Common myeloid progenitor, CD34-positive (primary cell): ENCODE measurements at regions not wholly inside any gene's neighbourhood (a gene's known extent, or its start where the extent isn't known, plus 50 kb on each side); places are given as distances from the start of the nearest gene placed in this dataset.

Source experiments
- CTCF ChIA-PET: fragments of 350-600 bp; sonication (Branson Sonifier 250); formaldehyde crosslinking; loops from one replicate; lab custom pipeline; 2021; ENCODE audit warnings: antibody characterized with exemption; lab: Charles Lee
- POLR2A ChIA-PET: fragments of 350-600 bp; sonication (Branson Sonifier 250); formaldehyde crosslinking; loops from one replicate; lab custom pipeline; 2021; ENCODE audit warnings: antibody characterized with exemption; lab: Charles Lee
- DNase-seq, 3 donors: peaks; one replicate each; pipeline versions ENCODE4 v3.0.0 to v3.0.0-alpha.2; 2013
- H3K27ac ChIP-seq, 2 experiments: 1 replicate in 1 of 2; 2 replicates in 1 of 2; pipeline ENCODE4 v1.7.0; 2013; ENCODE audit warnings: inconsistent platforms in 2 of 2, low read length in 2 of 2, mild to moderate bottlenecking in 2 of 2, low read depth in 1 of 2, moderate library complexity in 1 of 2; ENCODE audit not compliant: severe bottlenecking in 2 of 2, insufficient read depth in 1 of 2, poor library complexity in 1 of 2
- H3K27me3 ChIP-seq, 5 experiments: replicated peaks in 2 of 5; 1 replicate in 3 of 5; 2 replicates in 2 of 5; pipeline versions ENCODE4 v1.6.1 to v1.7.0; 2013; ENCODE audit warnings: low read length in 4 of 5, mild to moderate bottlenecking in 2 of 5, moderate library complexity in 2 of 5, inconsistent platforms in 1 of 5; ENCODE audit not compliant: insufficient read depth in 5 of 5, control insufficient read depth in 4 of 5
- H3K36me3 ChIP-seq, 4 experiments: 1 replicate in 2 of 4; 2 replicates in 2 of 4; pipeline versions ENCODE4 v1.6.1 to v1.7.0; 2013; ENCODE audit warnings: low read length in 3 of 4, control low read depth in 1 of 4, mild to moderate bottlenecking in 1 of 4; ENCODE audit not compliant: control insufficient read depth in 4 of 4, insufficient read depth in 4 of 4
- H3K4me1 ChIP-seq, 4 experiments: 1 replicate in 3 of 4; 2 replicates in 1 of 4; pipeline versions ENCODE4 v1.6.1 to v1.7.1; 2013; ENCODE audit warnings: low read length in 3 of 4, mild to moderate bottlenecking in 3 of 4, control low read depth in 1 of 4, inconsistent platforms in 1 of 4, moderate library complexity in 1 of 4; ENCODE audit not compliant: control insufficient read depth in 4 of 4, insufficient read depth in 4 of 4; ENCODE audit errors: control extremely low read depth in 1 of 4
- H3K4me3 ChIP-seq, 7 experiments: 1 replicate in 4 of 7; 2 replicates in 3 of 7; pipeline versions ENCODE4 v1.5.1 to v1.7.0; 2013; ENCODE audit warnings: mild to moderate bottlenecking in 7 of 7, low read length in 6 of 7, moderate library complexity in 6 of 7, inconsistent platforms in 2 of 7, low read depth in 2 of 7, control low read depth in 1 of 7; ENCODE audit not compliant: insufficient read depth in 4 of 7, control insufficient read depth in 1 of 7; ENCODE audit errors: extremely low read depth in 1 of 7
- H3K9me3 ChIP-seq, 5 experiments: 1 replicate in 4 of 5; 2 replicates in 1 of 5; pipeline versions ENCODE4 v1.6.1 to v1.7.1; 2013; ENCODE audit warnings: low read length in 4 of 5, mild to moderate bottlenecking in 2 of 5, inconsistent platforms in 1 of 5, low read depth in 1 of 5, moderate library complexity in 1 of 5; ENCODE audit not compliant: control insufficient read depth in 4 of 5, insufficient read depth in 2 of 5; ENCODE audit errors: control extremely low read depth in 1 of 5
- WGBS: methylation state at CpG from one replicate; pipeline ENCODE4 v1.1.5; 2013; ENCODE audit not compliant: insufficient coverage; 5-methylcytosine and 5-hydroxymethylcytosine counted together

DNA sequence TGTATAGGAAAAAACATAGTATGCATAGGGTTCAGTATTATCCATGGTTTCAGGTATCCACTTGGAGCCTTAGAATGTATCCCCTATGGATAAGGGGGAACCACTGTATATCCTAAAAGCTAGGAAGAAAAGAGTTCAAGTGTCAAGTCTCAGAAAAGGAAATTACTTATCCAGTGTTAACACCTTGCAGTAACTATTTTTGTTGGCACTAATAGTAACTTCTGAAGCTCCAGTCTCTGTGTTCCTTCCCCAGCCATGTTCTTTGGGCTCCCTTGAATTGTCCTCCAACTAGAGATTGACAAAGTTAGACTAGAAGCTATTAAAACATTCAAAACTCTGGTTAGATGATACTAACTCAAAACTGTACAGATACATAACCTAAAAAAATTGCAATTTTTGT is 370.8 kb downstream of the NFIB start:
- H3K27me3 ChIP-seq: peaks cover 0 to 6% (median 0%) of the 10 kb centered on the region in 5 experiments
- H3K36me3 ChIP-seq: no peaks in the 10 kb centered on the region
- peaks cover 0 to 1% (median 0%) of the 10 kb centered on the region in 5 experiments for H3K9me3 ChIP-seq
- H3K27ac ChIP-seq: no peak overlapping the region
- POLR2A ChIA-PET: no interaction called here
- DNase-seq: no peak
- CTCF ChIA-PET: no interaction called here
- no peaks in the 10 kb centered on the region for H3K4me1 ChIP-seq
- no peak overlapping the region for H3K4me3 ChIP-seq

DNA sequence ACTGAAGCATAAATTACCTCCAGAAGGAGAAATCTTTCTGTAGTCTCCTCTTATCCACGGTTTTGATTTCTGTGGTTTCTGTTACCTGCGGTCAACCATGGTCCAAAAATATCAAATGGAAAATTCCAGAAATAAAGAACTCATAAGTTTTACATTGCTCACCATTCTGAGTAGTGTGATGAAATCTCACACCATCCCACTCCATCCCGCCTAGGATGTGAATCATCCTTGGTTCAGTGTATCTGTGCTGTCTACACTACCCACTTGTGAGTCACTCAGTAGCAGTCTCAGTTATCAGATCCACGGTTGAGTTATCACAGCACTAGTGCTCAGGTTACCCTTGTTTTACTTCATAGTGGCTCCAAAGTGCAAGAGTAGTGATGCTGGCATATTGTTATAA is 371.2 kb downstream of the NFIB start:
- ChIA-PET CTCF (no interaction called here), POLR2A (no interaction called here)
- DNase-seq: no peak
- H3K27me3 ChIP-seq: peaks cover 0 to 6% (median 0%) of the 10 kb centered on the region in 5 experiments
- no peaks in the 10 kb centered on the region for H3K4me1 ChIP-seq
- peaks cover 0 to 1% (median 0%) of the 10 kb centered on the region in 5 experiments for H3K9me3 ChIP-seq
- no peaks in the 10 kb centered on the region for H3K36me3 ChIP-seq
- no peak overlapping the region for H3K4me3 ChIP-seq
- WGBS: 85% methylated on average over 2 of the region's 4 CpGs
- H3K27ac ChIP-seq: no peak overlapping the region

DNA sequence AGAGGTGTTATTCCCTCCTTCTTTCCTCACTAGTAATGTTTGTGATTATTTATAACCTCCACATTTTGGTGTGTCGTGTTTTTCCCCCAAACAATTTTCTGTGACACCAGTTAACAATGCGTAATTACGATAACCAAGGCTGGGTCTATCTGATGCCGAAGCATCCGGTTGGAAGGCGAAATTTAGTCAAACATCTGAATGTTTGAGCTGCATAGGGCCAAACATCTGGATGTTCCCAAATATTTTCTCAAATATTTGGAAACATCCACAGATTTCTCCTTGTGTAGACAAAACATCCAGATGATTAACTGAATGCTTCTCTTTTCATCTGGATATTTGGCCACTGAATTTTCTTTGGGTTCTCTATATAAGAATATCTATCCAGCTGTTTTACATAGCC is 371.7 kb downstream of the NFIB start:
- H3K9me3 ChIP-seq: peaks cover 0 to 1% (median 0%) of the 10 kb centered on the region in 5 experiments
- no peak for DNase-seq
- H3K36me3 ChIP-seq: no peaks in the 10 kb centered on the region
- POLR2A ChIA-PET: no interaction called here
- peaks cover 0 to 6% (median 0%) of the 10 kb centered on the region in 5 experiments for H3K27me3 ChIP-seq
- CTCF ChIA-PET: no interaction called here
- no peak overlapping the region for H3K27ac ChIP-seq
- WGBS: 100% methylated on average over 2 of the region's 6 CpGs
- H3K4me3 ChIP-seq: no peak overlapping the region
- H3K4me1 ChIP-seq: no peaks in the 10 kb centered on the region

DNA sequence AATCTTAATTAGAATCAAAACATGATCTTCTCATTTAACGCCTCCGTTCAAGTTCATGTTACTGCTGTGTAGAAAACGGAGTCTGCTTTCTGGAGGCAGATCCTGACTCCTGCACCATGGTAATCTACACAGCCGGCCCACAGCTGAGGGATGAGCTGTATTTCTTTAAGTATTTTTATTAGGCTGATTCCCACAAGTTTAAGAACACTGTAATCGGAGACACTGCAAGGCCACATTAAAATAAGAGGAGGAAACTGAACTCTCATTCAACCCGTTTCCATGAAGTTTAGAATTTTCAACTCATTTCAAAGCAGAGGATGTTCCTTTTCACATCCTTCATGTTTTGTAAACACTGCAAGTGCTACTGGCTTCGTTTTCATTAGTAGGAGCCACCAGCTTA is 372.2 kb downstream of the NFIB start:
- peaks cover 0 to 1% (median 0%) of the 10 kb centered on the region in 5 experiments for H3K9me3 ChIP-seq
- WGBS: 92% methylated on average over 2 of the region's 7 CpGs
- no peak overlapping the region for H3K4me3 ChIP-seq
- no peaks in the 10 kb centered on the region for H3K36me3 ChIP-seq
- DNase-seq: no peak
- POLR2A ChIA-PET: no interaction called here
- H3K27ac ChIP-seq: no peak overlapping the region
- no peaks in the 10 kb centered on the region for H3K4me1 ChIP-seq
- H3K27me3 ChIP-seq: peaks cover 0 to 6% (median 0%) of the 10 kb centered on the region in 5 experiments
- CTCF ChIA-PET: no interaction called here

DNA sequence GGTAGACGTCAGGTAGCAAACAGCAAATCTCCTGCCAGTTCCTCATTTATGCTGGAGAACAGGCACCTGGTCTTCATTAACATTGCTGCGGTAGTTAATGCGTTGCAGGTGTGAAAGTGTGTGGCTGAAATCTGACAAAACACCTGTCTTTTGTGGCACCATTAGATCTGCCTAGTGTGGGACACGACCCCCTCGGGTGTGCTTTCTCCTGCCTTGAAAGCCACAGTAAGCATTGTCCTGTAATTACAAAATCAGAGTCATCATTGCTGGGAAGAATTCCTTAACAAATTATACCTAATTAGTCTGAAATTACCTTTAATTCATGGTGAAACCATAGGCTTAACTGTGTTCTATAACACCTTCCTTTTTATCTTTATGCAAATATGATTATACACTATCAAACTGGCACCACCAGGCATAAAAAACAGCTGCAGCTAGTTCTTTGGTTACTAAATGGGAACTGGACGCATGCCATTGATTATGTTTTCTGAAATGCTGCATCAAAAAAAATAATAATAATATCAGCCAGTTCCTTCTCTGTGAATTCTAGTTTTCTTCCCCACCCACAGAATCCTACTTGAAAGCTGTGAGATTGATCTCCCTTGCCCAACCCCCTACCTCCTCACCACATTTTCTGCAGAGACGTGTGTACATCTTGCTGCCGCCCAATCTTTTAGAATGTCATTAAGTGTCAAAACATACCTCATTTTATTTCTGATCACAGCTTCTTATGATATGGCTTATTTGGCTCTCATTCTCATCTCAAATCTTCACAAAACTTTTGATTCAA is 374.0 kb downstream of the NFIB start:
- no peak for DNase-seq
- H3K4me3 ChIP-seq: no peak overlapping the region
- H3K36me3 ChIP-seq: no peaks in the 10 kb centered on the region
- ChIA-PET CTCF (no interaction called here), POLR2A (no interaction called here)
- no peaks in the 10 kb centered on the region for H3K4me1 ChIP-seq
- peaks cover 0 to 5% (median 0%) of the 10 kb centered on the region in 5 experiments for H3K27me3 ChIP-seq
- no peak overlapping the region for H3K27ac ChIP-seq
- H3K9me3 ChIP-seq: peaks cover 0 to 1% (median 0%) of the 10 kb centered on the region in 5 experiments
- WGBS: 94% methylated on average over 7 of the region's 8 CpGs

DNA sequence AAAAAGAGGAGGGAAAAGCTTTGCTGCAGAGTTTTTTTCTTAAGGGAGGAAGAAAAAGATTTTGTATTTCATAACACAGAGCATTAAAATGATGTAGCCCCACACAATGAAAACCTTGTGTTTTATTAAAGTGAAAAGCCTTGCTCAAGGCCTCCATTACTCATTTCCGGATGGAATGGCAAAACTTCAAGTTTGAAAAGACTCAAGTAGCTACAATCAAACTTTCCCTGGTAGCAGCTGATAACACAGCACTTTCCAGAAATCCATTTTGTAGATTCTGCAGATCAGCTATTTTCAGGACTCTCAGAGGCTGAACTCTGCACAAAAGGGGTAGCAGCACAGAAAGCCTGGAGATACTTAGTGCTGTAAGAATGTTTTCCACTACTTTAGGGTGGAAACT is 374.8 kb downstream of the NFIB start:
- H3K9me3 ChIP-seq: peaks cover 0 to 1% (median 0%) of the 10 kb centered on the region in 5 experiments

DNA sequence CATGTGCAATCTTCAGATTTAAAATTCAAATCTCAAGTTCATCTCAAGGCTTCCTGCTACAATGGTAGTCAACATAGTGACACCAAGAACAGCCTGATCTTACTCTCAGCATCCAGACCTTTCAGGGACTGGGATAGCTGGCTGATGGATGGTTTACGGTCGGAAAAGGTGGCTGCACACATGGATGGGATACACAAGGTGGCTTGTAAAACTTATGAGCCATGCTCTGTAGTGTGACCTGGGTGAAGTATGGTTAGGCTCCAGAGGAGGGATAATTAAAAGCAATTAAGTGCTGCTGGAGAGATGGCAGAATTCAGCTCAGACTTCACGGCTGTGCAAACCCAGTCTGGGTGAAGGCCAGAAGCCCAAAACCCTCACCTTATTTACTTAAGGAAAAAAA is 379.5 kb downstream of the NFIB start:
- Histone ChIP-seq H3K4me1 (no peaks in the 10 kb centered on the region), H3K4me3 (no peak overlapping the region), H3K9me3 (no peaks in the 10 kb centered on the region), H3K27ac (no peak overlapping the region), H3K36me3 (no peaks in the 10 kb centered on the region), H3K27me3 (no peaks in the 10 kb centered on the region)
- WGBS: 100% methylated on average over 2 of the region's 3 CpGs
- ChIA-PET CTCF (no interaction called here), POLR2A (no interaction called here)
- DNase-seq: no peak

More for the DNA sequence above, 374.8 kb downstream of the NFIB start:
- CTCF ChIA-PET: no interaction called here
- Histone ChIP-seq H3K4me1 (no peaks in the 10 kb centered on the region), H3K4me3 (no peak overlapping the region), H3K36me3 (no peaks in the 10 kb centered on the region), H3K27ac (no peak overlapping the region), H3K27me3 (peaks cover 0 to 5% (median 0%) of the 10 kb centered on the region in 5 experiments)
- WGBS: 92% methylated on average over 1 of the region's 1 CpG
- POLR2A ChIA-PET: interaction anchor here (0.6 kb wide), 1 partner anchor 409 kb away, joined by 3 read pairs; no protein-coding TSS in a partner anchor
- no peak for DNase-seq
